ENCODE measurements at regions not wholly inside any gene's neighbourhood (a gene's known extent, or its start where the extent isn't known, plus 50 kb on each side); places are given as distances from the start of the nearest gene placed in this dataset.

GRCh38 chr4:12875640-12876243 is 608.4 kb downstream of the RAB28 start:
- Histone ChIP-seq H3K9ac (ENCODE audit: insufficient read depth, low read length, poor library complexity, severe bottlenecking) (no peak overlapping the region), H3K36me3 (replicated peaks in 1 of 2; ENCODE audit: control insufficient read depth in 1 of 2, insufficient read depth in 2 of 2, low read length in 2 of 2) (no peaks in the 10 kb centered on the region), H2AFZ (ENCODE audit: insufficient read depth, low read depth, low read length, poor library complexity, severe bottlenecking) (no peak overlapping the region), H3K27me3 (ENCODE audit: control insufficient read depth in 2 of 2, insufficient read depth in 2 of 2, low read length in 2 of 2) (no peaks in the 10 kb centered on the region), H3K4me1 (ENCODE audit: control insufficient read depth in 1 of 2, insufficient read depth in 2 of 2, low read length in 2 of 2) (no peaks in the 10 kb centered on the region), H4K20me1 (ENCODE audit: insufficient read depth, low read length) (no peaks in the 10 kb centered on the region), H3K27ac (ENCODE audit: low read depth in 1 of 2, low read length in 2 of 2) (no peak overlapping the region), H3K9me3 (replicated peaks in 1 of 2; ENCODE audit: control insufficient read depth in 1 of 2, insufficient read depth in 1 of 2, low read length in 2 of 2) (peaks cover 0 to 12% of the 10 kb centered on the region in 2 donors), H3K79me2 (ENCODE audit: insufficient read depth, low read length) (no peaks in the 10 kb centered on the region), H3K4me2 (replicated peaks; ENCODE audit: extremely low read depth, low read length, poor library complexity, severe bottlenecking) (no peak overlapping the region), H3K4me3 (replicated peaks in 1 of 3; ENCODE audit: low read depth in 2 of 3, low read length in 3 of 3) (no peak overlapping the region)
- no peaks in the 10 kb centered on the region for H3K36me3 Mint-ChIP-seq
- H3K27me3 Mint-ChIP-seq (ENCODE audit: low read depth in 3 of 3) = peaks cover 0 to 2% (median 0%) of the 10 kb centered on the region in 3 donors
- H3K27ac Mint-ChIP-seq = no peak overlapping the region
- WGBS (ENCODE audit: insufficient coverage) = 100% methylated on average over 1 of the region's 2 CpGs
- no peak for DNase-seq
- H3K4me1 Mint-ChIP-seq = no peaks in the 10 kb centered on the region
- peaks cover 0 to 9% (median 2%) of the 10 kb centered on the region in 7 donors for H3K9me3 Mint-ChIP-seq
- H3K4me3 Mint-ChIP-seq = no peak overlapping the region
- intact Hi-C loops (cut with micrococcal nuclease) = no loop called here
- TF ChIP-seq, protein P1, sequence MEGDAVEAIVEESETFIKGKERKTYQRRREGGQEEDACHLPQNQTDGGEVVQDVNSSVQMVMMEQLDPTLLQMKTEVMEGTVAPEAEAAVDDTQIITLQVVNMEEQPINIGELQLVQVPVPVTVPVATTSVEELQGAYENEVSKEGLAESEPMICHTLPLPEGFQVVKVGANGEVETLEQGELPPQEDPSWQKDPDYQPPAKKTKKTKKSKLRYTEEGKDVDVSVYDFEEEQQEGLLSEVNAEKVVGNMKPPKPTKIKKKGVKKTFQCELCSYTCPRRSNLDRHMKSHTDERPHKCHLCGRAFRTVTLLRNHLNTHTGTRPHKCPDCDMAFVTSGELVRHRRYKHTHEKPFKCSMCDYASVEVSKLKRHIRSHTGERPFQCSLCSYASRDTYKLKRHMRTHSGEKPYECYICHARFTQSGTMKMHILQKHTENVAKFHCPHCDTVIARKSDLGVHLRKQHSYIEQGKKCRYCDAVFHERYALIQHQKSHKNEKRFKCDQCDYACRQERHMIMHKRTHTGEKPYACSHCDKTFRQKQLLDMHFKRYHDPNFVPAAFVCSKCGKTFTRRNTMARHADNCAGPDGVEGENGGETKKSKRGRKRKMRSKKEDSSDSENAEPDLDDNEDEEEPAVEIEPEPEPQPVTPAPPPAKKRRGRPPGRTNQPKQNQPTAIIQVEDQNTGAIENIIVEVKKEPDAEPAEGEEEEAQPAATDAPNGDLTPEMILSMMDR (IDR thresholded peaks at IDR 0.05) = no peak

- Histone ChIP-seq H3K27ac (ENCODE audit: low read depth in 1 of 2, low read length in 2 of 2) (no peak overlapping the region), H3K4me2 (replicated peaks; ENCODE audit: extremely low read depth, low read length, poor library complexity, severe bottlenecking) (no peak overlapping the region), H3K9me3 (replicated peaks in 1 of 2; ENCODE audit: control insufficient read depth in 1 of 2, insufficient read depth in 1 of 2, low read length in 2 of 2) (peaks cover 0 to 12% of the 10 kb centered on the region in 2 donors), H3K9ac (ENCODE audit: insufficient read depth, low read length, poor library complexity, severe bottlenecking) (no peak overlapping the region), H2AFZ (ENCODE audit: insufficient read depth, low read depth, low read length, poor library complexity, severe bottlenecking) (no peak overlapping the region), H3K4me3 (replicated peaks in 1 of 3; ENCODE audit: low read depth in 2 of 3, low read length in 3 of 3) (no peak overlapping the region), H4K20me1 (ENCODE audit: insufficient read depth, low read length) (no peaks in the 10 kb centered on the region), H3K79me2 (ENCODE audit: insufficient read depth, low read length) (no peaks in the 10 kb centered on the region), H3K27me3 (ENCODE audit: control insufficient read depth in 2 of 2, insufficient read depth in 2 of 2, low read length in 2 of 2) (no peaks in the 10 kb centered on the region), H3K4me1 (ENCODE audit: control insufficient read depth in 1 of 2, insufficient read depth in 2 of 2, low read length in 2 of 2) (no peaks in the 10 kb centered on the region), H3K36me3 (replicated peaks in 1 of 2; ENCODE audit: control insufficient read depth in 1 of 2, insufficient read depth in 2 of 2, low read length in 2 of 2) (no peaks in the 10 kb centered on the region)
- no peaks in the 10 kb centered on the region for H3K36me3 Mint-ChIP-seq
- TF ChIP-seq, protein P1 (IDR thresholded peaks at IDR 0.05) = no peak
- peaks cover 0 to 10% (median 5%) of the 10 kb centered on the region in 7 donors for H3K9me3 Mint-ChIP-seq
- H3K27me3 Mint-ChIP-seq (ENCODE audit: low read depth in 3 of 3) = no peaks in the 10 kb centered on the region
- no peak for DNase-seq
- H3K27ac Mint-ChIP-seq = no peak overlapping the region
- WGBS (ENCODE audit: insufficient coverage) = no CpG with 5 or more reads among the region's 2 CpGs
- no peaks in the 10 kb centered on the region for H3K4me1 Mint-ChIP-seq
- intact Hi-C loops (cut with micrococcal nuclease) = no loop called here
- no peak overlapping the region for H3K4me3 Mint-ChIP-seq
Observed at GRCh38 chr4:12873351-12873750, 610.8 kb downstream of the RAB28 start.
